ENCODE measurements at regions not wholly inside any gene's neighbourhood (a gene's known extent, or its start where the extent isn't known, plus 50 kb on each side); places are given as distances from the start of the nearest gene placed in this dataset.
A peak's percentile ranks its signal among the peaks of the same experiment; 100 is the strongest.

GRCh38 chr3:82085356-82085755 lies 323.9 kb upstream of the GBE1 start:
- H3K27ac ChIP-seq (ENCODE audit: low read depth) = no peak overlapping the region
- peaks cover 40% of the 10 kb centered on the region for H3K4me1 Mint-ChIP-seq
- H3K27me3 Mint-ChIP-seq (ENCODE audit: insufficient read depth, low read depth, poor library complexity) = no peaks in the 10 kb centered on the region
- H3K27ac Mint-ChIP-seq = peak overlapping the region; percentile 37
- H3F3A ChIP-seq (replicated peaks; ENCODE audit: low read depth) = no peaks in the 10 kb centered on the region
- no peaks in the 10 kb centered on the region for H3K9me3 Mint-ChIP-seq
- H3K36me3 Mint-ChIP-seq (ENCODE audit: low read depth) = no peaks in the 10 kb centered on the region
- H3K36me3 ChIP-seq (ENCODE audit: insufficient read depth) = no peaks in the 10 kb centered on the region
- H2AFZ ChIP-seq = no peak overlapping the region
- TF ChIP-seq EZH2 (IDR thresholded peaks at IDR 0.05; ENCODE audit: low read depth, unreplicated experiment) (no peak), ZNF331 (CRISPR knock-in tag; IDR thresholded peaks at IDR 0.05; ENCODE audit: low read depth) (no peak), ZNF114 (CRISPR knock-in tag; IDR thresholded peaks at IDR 0.05) (no peak), NANOG (IDR thresholded peaks at IDR 0.05; ENCODE audit: borderline replicate concordance) (no peak), JUNB (IDR thresholded peaks at IDR 0.05; ENCODE audit: unreplicated experiment) (no peak), STAT1 (IDR thresholded peaks at IDR 0.05; ENCODE audit: unreplicated experiment) (no peak), CTCF (conservative IDR thresholded peaks at IDR 0.05; ENCODE audit: low read depth in 2 of 2) (no peak), ETS1 (IDR thresholded peaks at IDR 0.05) (no peak), REST (IDR thresholded peaks at IDR 0.05; ENCODE audit: unreplicated experiment) (no peak), POLR2AphosphoS5 (IDR thresholded peaks at IDR 0.05; ENCODE audit: low read depth) (no peak), CREB1 (CRISPR knock-in tag; IDR thresholded peaks at IDR 0.05; ENCODE audit: low read depth) (no peak), ZNF462 (CRISPR knock-in tag; IDR thresholded peaks at IDR 0.05) (no peak), EZH2phosphoT487 (IDR thresholded peaks at IDR 0.05; ENCODE audit: unreplicated experiment) (no peak)
- H3K4me2 ChIP-seq = peak overlapping the region; percentile 50
- 0 out of 2 replicates have a peak overlapping the region, but pooled peaks have one; percentile 2 for H3K4me3 ChIP-seq
- H3K9me2 ChIP-seq (ENCODE audit: insufficient read depth) = no peaks in the 10 kb centered on the region
- H3K4me1 ChIP-seq (ENCODE audit: insufficient read depth) = peaks cover 44% of the 10 kb centered on the region
- H3K27me3 ChIP-seq (ENCODE audit: insufficient read depth) = no peaks in the 10 kb centered on the region
- H3K4me3 Mint-ChIP-seq = no peak overlapping the region
- no peaks in the 10 kb centered on the region for H4K20me1 ChIP-seq (replicated peaks; ENCODE audit: insufficient read depth)
- no peak for ATAC-seq
- H3K79me2 ChIP-seq (replicated peaks; ENCODE audit: insufficient read depth) = no peaks in the 10 kb centered on the region
- DNase-seq (ENCODE audit: low spot score) = no peak
